Mammary epithelial cell (primary cell): ENCODE measurements at regions not wholly inside any gene's neighbourhood (a gene's known extent, or its start where the extent isn't known, plus 50 kb on each side); places are given as distances from the start of the nearest gene placed in this dataset.

ENCODE experiments used
- EZH2 ChIP-seq: IDR thresholded peaks from 2 replicates; pipeline ENCODE4 v1.6.1; 2012; ENCODE audit warnings: low read length, inconsistent platforms, borderline replicate concordance
- TF ChIP-seq, protein P1 (sequence below), 2 donors: IDR thresholded peaks in 1 of 2; conservative IDR thresholded peaks in 1 of 2; 2 replicates each; pipeline ENCODE4 v1.5.1; 2011 to 2012; ENCODE audit warnings: inconsistent platforms in 2 of 2, low read length in 2 of 2, mild to moderate bottlenecking in 2 of 2, control low read depth in 1 of 2, low read depth in 1 of 2; ENCODE audit not compliant: insufficient read depth in 1 of 2; ENCODE audit errors: extremely low read depth in 1 of 2

- TF ChIP-seq, protein P1, sequence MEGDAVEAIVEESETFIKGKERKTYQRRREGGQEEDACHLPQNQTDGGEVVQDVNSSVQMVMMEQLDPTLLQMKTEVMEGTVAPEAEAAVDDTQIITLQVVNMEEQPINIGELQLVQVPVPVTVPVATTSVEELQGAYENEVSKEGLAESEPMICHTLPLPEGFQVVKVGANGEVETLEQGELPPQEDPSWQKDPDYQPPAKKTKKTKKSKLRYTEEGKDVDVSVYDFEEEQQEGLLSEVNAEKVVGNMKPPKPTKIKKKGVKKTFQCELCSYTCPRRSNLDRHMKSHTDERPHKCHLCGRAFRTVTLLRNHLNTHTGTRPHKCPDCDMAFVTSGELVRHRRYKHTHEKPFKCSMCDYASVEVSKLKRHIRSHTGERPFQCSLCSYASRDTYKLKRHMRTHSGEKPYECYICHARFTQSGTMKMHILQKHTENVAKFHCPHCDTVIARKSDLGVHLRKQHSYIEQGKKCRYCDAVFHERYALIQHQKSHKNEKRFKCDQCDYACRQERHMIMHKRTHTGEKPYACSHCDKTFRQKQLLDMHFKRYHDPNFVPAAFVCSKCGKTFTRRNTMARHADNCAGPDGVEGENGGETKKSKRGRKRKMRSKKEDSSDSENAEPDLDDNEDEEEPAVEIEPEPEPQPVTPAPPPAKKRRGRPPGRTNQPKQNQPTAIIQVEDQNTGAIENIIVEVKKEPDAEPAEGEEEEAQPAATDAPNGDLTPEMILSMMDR (conservative IDR thresholded peaks at IDR 0.05 in 1 of 2, IDR thresholded peaks at IDR 0.05 in 1 of 2; ENCODE audit: extremely low read depth in 1 of 2, insufficient read depth in 1 of 2, low read depth in 1 of 2, low read length in 2 of 2), result no peak
- no peak for TF ChIP-seq EZH2
Measured at GRCh38 chr4:124804584-124804983, 92.1 kb upstream of the ANKRD50 start.
